SK-N-MC (cell line): ENCODE measurements at regions not wholly inside any gene's neighbourhood (a gene's known extent, or its start where the extent isn't known, plus 50 kb on each side); places are given as distances from the start of the nearest gene placed in this dataset.

Experiments
- EZH2 ChIP-seq: fragments of 200-600 bp; sonication (generic); IDR thresholded peaks from one replicate; pipeline ENCODE4 v1.6.1; 2017; ENCODE audit warnings: antibody characterized with exemption
- POLR2AphosphoS5 ChIP-seq: IDR thresholded peaks from 2 replicates; pipeline ENCODE4 v1.6.1; 2012; ENCODE audit warnings: mild to moderate bottlenecking, low read depth, low read length, borderline replicate concordance

- TF ChIP-seq POLR2AphosphoS5 (no peak), EZH2 (no peak)
These were observed 62.2 kb upstream of the LHX5 start for GRCh38 chr12:113533842-113534375.
